Activated CD4-positive, alpha-beta T cell treated with anti-CD3 and anti-CD28 coated beads, Interleukin-2, amount 50 U/mL, for 24 hours (primary cell): ENCODE measurements at regions not wholly inside any gene's neighbourhood (a gene's known extent, or its start where the extent isn't known, plus 50 kb on each side); places are given as distances from the start of the nearest gene placed in this dataset.
"Not testable (repeated sequence)": the region's sequence is repeated elsewhere in the genome, so short reads cannot be mapped to it uniquely, and the experiment has no call there.

ENCODE experiments used
- DNase-seq, 2 donors: peaks; one replicate each; pipeline ENCODE4 v3.0.0-alpha.2; 2020; ENCODE audit warnings: low read depth in 1 of 2, low spot score in 1 of 2

DNA sequence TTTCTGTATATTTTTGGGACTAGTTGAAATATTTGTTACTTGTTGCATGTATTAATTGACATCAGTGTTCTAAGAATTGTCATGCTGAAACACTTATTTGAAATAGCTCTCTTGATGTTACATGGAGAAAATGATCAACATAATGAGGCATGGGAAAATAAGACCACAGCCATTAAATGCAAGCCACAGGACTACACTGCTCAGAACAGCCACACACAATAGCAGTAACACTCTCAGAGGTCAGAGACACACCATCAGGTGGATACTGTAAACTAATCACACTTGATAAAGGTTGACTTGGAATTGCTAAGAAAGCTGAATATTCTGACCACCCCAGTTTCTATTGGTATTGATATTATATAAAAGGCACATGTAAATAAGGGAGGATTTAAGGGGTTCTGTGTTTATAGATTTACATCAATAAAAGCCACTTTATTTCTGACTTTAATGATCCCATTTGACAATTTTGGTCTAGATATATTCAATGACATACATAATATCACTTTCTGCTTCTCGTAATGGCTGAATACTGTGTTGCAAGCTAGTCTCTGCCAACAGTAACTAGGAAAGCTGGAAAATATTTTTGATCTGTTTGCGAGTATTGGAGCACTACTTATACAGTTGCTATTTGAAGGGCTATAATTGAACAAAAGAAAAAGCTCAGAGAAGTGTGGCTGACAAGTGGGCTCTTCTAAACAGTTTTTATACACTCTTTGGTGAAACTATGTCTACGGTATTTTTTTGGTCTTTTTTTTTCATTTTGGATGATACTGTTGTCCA lies 876.5 kb upstream of the INTU start:
- DNase-seq = no peak

DNA sequence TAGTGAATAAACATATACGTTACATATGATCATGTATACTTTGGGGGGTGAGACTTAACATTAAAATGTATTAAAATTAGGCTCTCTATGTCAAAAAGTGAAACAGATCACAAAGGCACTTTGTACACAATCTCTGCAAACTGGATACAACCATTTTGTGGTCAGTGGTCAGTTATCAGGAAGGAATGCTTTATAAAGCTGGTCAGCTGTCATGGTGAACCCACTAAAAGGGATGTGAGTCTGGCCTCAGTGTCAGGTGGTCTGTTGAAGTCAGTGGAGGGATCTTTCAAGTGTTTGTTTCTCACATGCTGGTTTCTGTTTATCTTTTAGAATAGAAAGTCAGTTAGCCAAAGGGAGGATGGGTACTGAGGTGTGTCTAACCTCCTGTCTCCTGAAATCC lies 875.5 kb upstream of the INTU start:
- no peak for DNase-seq

- DNase-seq = no peak
These were observed 874.3 kb upstream of the INTU start for GRCh38 chr4:126758493-126758892.

GRCh38 chr4:126761947-126762662 lies 870.7 kb upstream of the INTU start:
- no peak for DNase-seq

DNA sequence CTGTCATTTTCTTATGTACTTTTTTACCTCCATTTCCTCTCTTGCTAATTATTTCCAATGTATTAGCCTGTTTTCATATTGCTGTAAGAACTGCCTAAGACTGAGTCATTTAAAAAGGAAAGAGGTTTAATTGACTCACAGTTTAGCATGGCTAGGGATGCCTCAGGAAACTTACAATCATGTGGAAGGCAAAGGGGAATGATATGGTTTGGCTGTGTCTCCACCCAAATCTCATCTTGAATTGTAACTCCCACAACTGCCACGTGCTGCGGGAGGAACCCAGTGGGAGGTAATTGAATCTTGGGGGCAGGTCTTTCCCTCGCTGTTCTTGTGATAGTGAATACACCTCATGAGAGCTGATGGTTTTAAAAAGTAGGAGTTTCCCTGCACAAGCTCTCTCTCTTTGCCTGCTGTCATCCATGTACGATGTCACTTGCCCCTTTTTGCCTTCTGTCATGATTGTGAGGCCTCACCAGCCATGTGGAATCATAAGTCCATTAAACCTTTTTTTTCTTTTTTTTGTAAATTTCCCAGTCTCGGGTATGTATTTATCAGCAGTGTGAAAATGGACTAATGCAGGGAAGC lies 870.0 kb upstream of the INTU start:
- DNase-seq = no peak

GRCh38 chr4:126766241-126766640 lies 866.5 kb upstream of the INTU start:
- DNase-seq = no peak

DNA sequence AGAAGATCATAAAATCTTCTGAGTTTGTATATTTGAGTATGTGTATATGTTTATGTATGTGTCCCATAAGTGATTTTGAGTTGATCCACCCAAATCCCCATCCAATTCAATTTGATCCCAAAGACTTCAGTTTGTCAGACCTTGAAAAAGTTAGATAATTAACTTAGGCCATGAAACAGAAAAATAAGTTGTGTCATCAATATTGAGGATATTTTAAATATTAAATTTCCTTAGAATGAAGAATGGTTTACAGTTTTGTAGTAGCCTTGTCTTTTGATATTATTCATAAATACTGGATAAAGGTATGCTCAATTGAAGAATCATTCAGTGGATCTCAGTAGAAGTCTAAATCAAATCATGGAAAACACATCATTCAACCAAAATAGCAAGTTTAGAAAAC lies 864.4 kb upstream of the INTU start:
- no peak for DNase-seq

- not testable (repeated sequence) for DNase-seq
These were observed 861.8 kb upstream of the INTU start for GRCh38 chr4:126770811-126771553.

GRCh38 chr4:126771618-126772017 lies 861.1 kb upstream of the INTU start:
- DNase-seq = not testable (repeated sequence)

DNA sequence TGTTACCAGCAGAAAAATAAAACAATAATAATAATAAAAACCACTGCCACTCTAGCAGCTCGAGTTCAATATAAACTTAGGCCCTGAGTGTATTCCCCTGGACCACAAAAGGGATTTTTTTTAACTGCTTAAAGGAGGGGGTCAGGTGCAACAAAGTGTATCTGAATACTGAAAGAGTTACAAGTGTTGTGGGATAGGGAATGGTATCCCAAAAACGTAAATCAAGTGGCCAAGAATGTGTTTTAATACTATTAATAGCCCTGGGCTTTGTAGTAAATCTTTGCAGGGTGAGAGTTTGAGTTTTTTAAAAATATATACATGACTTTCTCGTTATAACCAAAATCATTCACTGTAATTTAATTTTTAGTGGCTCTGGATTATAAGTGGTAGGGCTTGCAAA lies 860.1 kb upstream of the INTU start:
- no peak for DNase-seq

- no peak for DNase-seq
These were observed 857.2 kb upstream of the INTU start for GRCh38 chr4:126775485-126776106.

GRCh38 chr4:126776361-126776760 lies 856.4 kb upstream of the INTU start:
- DNase-seq = no peak

GRCh38 chr4:126777649-126778048 lies 855.1 kb upstream of the INTU start:
- DNase-seq = no peak

- DNase-seq = no peak
These were observed 854.4 kb upstream of the INTU start for GRCh38 chr4:126778348-126778747.

DNA sequence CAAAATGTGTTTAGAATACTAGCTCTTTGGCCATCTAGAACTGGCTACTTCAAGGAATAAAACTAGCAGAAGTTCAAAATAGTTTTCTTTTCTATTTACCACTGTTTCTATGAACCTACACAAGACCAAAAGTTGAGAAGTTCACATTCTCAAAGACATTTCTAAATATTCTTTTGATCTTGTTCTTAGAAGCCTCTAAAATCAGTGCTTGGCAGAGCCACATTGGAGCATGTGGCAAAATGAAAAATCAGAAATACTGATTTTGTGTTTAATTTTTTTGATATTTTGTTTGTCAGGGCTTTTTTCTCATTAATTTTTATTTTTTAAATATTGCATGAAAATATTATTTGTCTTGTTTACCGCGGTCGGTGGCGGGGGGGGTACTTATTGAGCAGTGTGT lies 853.8 kb upstream of the INTU start:
- DNase-seq = no peak

GRCh38 chr4:126779436-126780166 lies 853.2 kb upstream of the INTU start:
- DNase-seq = no peak

DNA sequence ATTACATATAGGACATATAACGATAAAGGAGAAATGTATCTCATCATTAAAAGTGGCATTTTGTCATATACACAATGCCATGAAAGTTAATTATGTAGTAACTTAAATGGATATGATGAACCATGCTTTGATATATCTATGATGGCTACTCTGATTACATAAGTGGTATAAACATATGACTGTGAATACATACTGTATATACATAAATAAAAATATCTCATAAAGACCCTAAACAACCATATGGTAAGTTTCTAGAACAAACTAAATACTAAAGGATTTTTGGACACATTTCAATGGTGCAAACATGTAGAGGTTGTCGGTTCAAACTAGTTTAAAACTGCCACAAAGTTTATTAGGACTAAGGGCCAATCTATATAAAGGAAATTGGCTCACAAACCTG lies 849.6 kb upstream of the INTU start:
- no peak for DNase-seq

- DNase-seq = no peak
These were observed 847.7 kb upstream of the INTU start for GRCh38 chr4:126784966-126785580.

GRCh38 chr4:126790633-126791032 lies 842.1 kb upstream of the INTU start:
- no peak for DNase-seq

DNA sequence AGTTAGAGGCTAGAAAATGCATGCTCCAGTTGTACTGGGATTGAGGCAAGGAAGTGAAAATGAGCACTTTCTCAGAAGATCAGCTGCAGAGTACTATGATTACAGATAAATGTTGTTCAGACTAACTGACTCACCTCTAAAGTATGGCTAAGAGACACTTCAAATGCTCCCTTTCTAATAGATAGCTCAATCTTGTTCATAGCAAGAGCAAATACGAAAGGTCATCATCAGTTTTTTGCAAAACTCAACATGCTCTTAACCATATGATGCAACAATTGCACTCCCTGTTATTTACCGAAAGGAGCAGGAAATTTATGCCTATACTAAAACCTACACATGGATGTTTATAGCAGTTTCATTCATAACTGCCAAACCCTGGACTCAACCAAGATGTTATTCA lies 838.4 kb upstream of the INTU start:
- no peak for DNase-seq
